GM19438 (cell line): ENCODE measurements at regions not wholly inside any gene's neighbourhood (a gene's known extent, or its start where the extent isn't known, plus 50 kb on each side); places are given as distances from the start of the nearest gene placed in this dataset.
A peak's percentile ranks its signal among the peaks of the same experiment; 100 is the strongest.

Experiments used
- ATAC-seq: cut with Tn5 transposase; IDR thresholded peaks from one replicate; pipeline ENCODE4 v1.9.1; 2021; ENCODE audit warnings: low read depth; ENCODE audit not compliant: unreplicated experiment

- ATAC-seq, result no peak
Measured at GRCh38 chr6:139485185-139485584, 110.7 kb upstream of the CITED2 start.

- ATAC-seq, result no peak
Measured at GRCh38 chr6:139483079-139483478, 108.6 kb upstream of the CITED2 start.

GRCh38 chr6:139482287-139482686 is 107.8 kb upstream of the CITED2 start:
- ATAC-seq, result no peak

GRCh38 chr6:139480356-139481165 is 106.1 kb upstream of the CITED2 start:
- ATAC-seq, result no peak

GRCh38 chr6:139479433-139480222 is 105.2 kb upstream of the CITED2 start:
- ATAC-seq, result no peak

GRCh38 chr6:139475646-139476045 is 101.2 kb upstream of the CITED2 start:
- no peak for ATAC-seq

- no peak for ATAC-seq
Measured at GRCh38 chr6:139475241-139475640, 100.8 kb upstream of the CITED2 start.

GRCh38 chr6:139474145-139475108 is 100.0 kb upstream of the CITED2 start:
- no peak for ATAC-seq

- no peak for ATAC-seq
Measured at GRCh38 chr6:139473731-139474130, 99.3 kb upstream of the CITED2 start.

GRCh38 chr6:139473231-139473701 is 98.8 kb upstream of the CITED2 start:
- no peak for ATAC-seq

GRCh38 chr6:139472351-139473015 is 98.0 kb upstream of the CITED2 start:
- no peak for ATAC-seq

GRCh38 chr6:139470997-139471396 is 96.5 kb upstream of the CITED2 start:
- ATAC-seq, result no peak

GRCh38 chr6:139468178-139468819 is 93.9 kb upstream of the CITED2 start:
- no peak for ATAC-seq

- no peak for ATAC-seq
Measured at GRCh38 chr6:139457476-139457875, 83.0 kb upstream of the CITED2 start.

GRCh38 chr6:139452148-139452876 is 77.9 kb upstream of the CITED2 start:
- no peak for ATAC-seq

- no peak for ATAC-seq
Measured at GRCh38 chr6:139449611-139450000, 75.2 kb upstream of the CITED2 start.

- ATAC-seq, result no peak
Measured at GRCh38 chr6:139448998-139449610, 74.7 kb upstream of the CITED2 start.

GRCh38 chr6:139448051-139448649 is 73.7 kb upstream of the CITED2 start:
- peak; percentile 93 for ATAC-seq
